Astrocyte of the hippocampus (primary cell): ENCODE measurements at regions not wholly inside any gene's neighbourhood (a gene's known extent, or its start where the extent isn't known, plus 50 kb on each side); places are given as distances from the start of the nearest gene placed in this dataset.
A peak's percentile ranks its signal among the peaks of the same experiment; 100 is the strongest.

Experiments
- DNase-seq: peaks from one replicate; pipeline ENCODE4 v3.0.0; 2011; ENCODE audit warnings: low read depth, low spot score

DNA sequence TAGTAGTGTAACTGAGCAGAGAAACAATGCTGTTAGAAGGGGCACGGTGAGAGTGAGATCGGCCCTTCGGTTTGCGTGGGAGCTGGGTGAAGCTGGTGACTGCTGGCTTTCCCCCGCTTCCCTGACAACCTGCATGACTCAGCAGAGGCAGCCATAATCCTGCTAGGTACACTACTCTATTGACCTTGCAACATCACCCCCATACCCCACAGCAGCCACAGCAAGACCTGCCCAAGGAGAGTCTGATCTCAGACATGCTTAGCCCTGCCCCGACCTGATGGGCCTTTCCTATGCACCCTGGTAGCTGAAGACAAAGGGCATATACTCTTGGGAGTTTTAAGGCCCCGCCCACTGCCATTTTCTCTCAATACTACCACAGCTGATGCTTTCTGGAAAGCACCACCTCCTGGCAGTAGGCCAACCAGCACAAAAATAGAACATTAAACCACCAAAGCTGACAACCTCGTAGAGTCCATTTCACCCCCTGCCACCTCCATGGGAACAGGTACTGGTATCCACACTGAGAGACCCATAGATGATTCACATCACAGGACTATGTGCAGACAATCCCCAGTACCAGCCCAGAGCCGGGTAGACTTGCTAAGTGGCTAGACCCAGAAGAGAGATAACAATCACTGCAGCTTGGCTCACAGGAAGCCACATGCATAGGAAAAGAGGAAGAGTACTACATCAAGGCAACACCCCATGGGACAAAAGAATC lies 75.9 kb upstream of the RGS6 start:
- DNase-seq: peak; percentile 3

DNA sequence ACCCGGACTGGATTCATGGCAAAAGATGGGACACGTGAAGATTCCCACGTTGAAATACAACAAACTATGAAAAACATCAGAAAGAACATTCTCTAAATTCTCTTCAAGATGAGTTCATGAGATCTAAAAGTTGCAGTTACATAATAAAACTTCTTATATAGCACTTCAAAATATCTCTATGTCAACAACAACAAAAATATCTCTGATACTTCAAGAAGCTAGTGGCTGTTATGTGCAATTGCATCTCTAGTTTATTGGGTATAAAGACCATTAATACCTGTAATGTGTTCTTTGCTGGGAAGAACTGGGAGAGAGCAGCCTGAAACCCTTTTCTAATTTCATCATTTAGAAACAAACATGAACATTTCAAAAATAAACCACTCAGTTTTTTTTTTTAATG lies 69.2 kb upstream of the RGS6 start:
- no peak for DNase-seq

DNA sequence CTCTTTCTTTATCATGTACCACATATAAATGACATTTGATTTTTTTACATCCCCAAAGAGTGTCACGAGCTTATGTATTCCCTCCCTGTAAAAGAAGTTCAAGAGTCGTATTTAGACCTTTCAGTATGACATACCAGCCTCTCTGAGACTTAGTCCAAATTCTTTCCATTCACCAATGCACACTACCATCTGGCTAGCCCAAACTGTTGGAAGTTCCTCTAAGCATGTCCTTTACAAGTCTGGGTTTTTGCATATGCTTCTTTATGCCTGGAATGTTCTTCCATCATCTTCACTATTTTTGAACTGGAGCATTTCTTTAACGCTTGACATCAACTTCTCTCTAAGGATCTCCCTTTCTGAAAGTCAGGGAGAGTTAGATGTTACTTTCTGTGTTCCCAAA lies 68.5 kb upstream of the RGS6 start:
- no peak for DNase-seq
